ENCODE measurements at regions not wholly inside any gene's neighbourhood (a gene's known extent, or its start where the extent isn't known, plus 50 kb on each side); places are given as distances from the start of the nearest gene placed in this dataset.

- TF ChIP-seq CTCF (IDR thresholded peaks at IDR 0.05; ENCODE audit: low read length) (no peak), EZH2 (IDR thresholded peaks at IDR 0.05; ENCODE audit: borderline replicate concordance, low read length) (no peak)
Observed at GRCh38 chr9:119951090-119951489, 581.9 kb upstream of the BRINP1 start.

Measured in OCI-LY1 (cell line).